Endometrium (tissue), 2 donors: ENCODE measurements at regions not wholly inside any gene's neighbourhood (a gene's known extent, or its start where the extent isn't known, plus 50 kb on each side); places are given as distances from the start of the nearest gene placed in this dataset.

Source experiments
- FAIRE-seq: peaks from 2 replicates; lab custom pipeline; 2012; peaks lifted over from hg19 to GRCh38; lab: Jason Lieb, UNC
- donor health status: control.
- donor health status: control.

- FAIRE-seq: no peak
These were observed 88.1 kb upstream of the IGFBP3 start for GRCh38 chr7:46009211-46009610.

GRCh38 chr7:46007990-46008643 lies 87.0 kb upstream of the IGFBP3 start:
- FAIRE-seq: peak; percentile 54

GRCh38 chr7:46007194-46007593 lies 86.1 kb upstream of the IGFBP3 start:
- no peak for FAIRE-seq

- no peak for FAIRE-seq
These were observed 85.7 kb upstream of the IGFBP3 start for GRCh38 chr7:46006723-46007122.

- FAIRE-seq: no peak
These were observed 85.1 kb upstream of the IGFBP3 start for GRCh38 chr7:46006212-46006611.

- FAIRE-seq: no peak
These were observed 83.9 kb upstream of the IGFBP3 start for GRCh38 chr7:46004965-46005364.

- FAIRE-seq: no peak
These were observed 83.1 kb upstream of the IGFBP3 start for GRCh38 chr7:46003896-46004875.

- FAIRE-seq: no peak
These were observed 82.1 kb upstream of the IGFBP3 start for GRCh38 chr7:46003161-46003560.

- FAIRE-seq: peak; percentile 18
These were observed 79.4 kb upstream of the IGFBP3 start for GRCh38 chr7:46000513-46000912.

- FAIRE-seq: no peak
These were observed 78.5 kb upstream of the IGFBP3 start for GRCh38 chr7:45999541-45999940.

GRCh38 chr7:45998506-45998905 lies 77.4 kb upstream of the IGFBP3 start:
- FAIRE-seq: peak; percentile 83

- peak; percentile 23 for FAIRE-seq
These were observed 72.5 kb upstream of the IGFBP3 start for GRCh38 chr7:45993621-45994020.

- peak; percentile 99 for FAIRE-seq
These were observed 71.8 kb upstream of the IGFBP3 start for GRCh38 chr7:45992826-45993225.

- no peak for FAIRE-seq
These were observed 69.2 kb upstream of the IGFBP3 start for GRCh38 chr7:45990276-45990675.

- no peak for FAIRE-seq
These were observed 67.5 kb upstream of the IGFBP3 start for GRCh38 chr7:45988405-45989057.

- FAIRE-seq: no peak
These were observed 66.6 kb upstream of the IGFBP3 start for GRCh38 chr7:45987521-45988290.

GRCh38 chr7:45986355-45987298 lies 65.6 kb upstream of the IGFBP3 start:
- no peak for FAIRE-seq

- no peak for FAIRE-seq
These were observed 64.8 kb upstream of the IGFBP3 start for GRCh38 chr7:45985902-45986301.

- no peak for FAIRE-seq
These were observed 63.6 kb upstream of the IGFBP3 start for GRCh38 chr7:45984386-45985295.
